ENCODE measurements at regions not wholly inside any gene's neighbourhood (a gene's known extent, or its start where the extent isn't known, plus 50 kb on each side); places are given as distances from the start of the nearest gene placed in this dataset.

- no peak for FAIRE-seq
Measured at GRCh38 chr18:24947521-24948305, 404.3 kb downstream of the ZNF521 start.

GRCh38 chr18:24949908-24950307, 402.1 kb downstream of the ZNF521 start:
- TF ChIP-seq TAF1 (IDR thresholded peaks at IDR 0.05; ENCODE audit: low read depth, low read length) (no peak), POLR2AphosphoS5 (IDR thresholded peaks at IDR 0.05; ENCODE audit: low read depth, low read length) (no peak), POU2F2 (IDR thresholded peaks at IDR 0.05; ENCODE audit: low read depth, low read length) (no peak), PAX5 (IDR thresholded peaks at IDR 0.05; ENCODE audit: insufficient read depth, low read length, severe bottlenecking) (no peak), POLR2A (IDR thresholded peaks at IDR 0.05; ENCODE audit: low read depth, low read length) (no peak)
- DNase-seq (ENCODE audit: insufficient read length, low spot score) (no peak), FAIRE-seq (no peak)

More at GRCh38 chr18:24947521-24948305, 404.3 kb downstream of the ZNF521 start:
- no peak for DNase-seq (ENCODE audit: insufficient read length, low spot score)
- no peak for TF ChIP-seq POLR2A (IDR thresholded peaks at IDR 0.05; ENCODE audit: low read depth, low read length)
- no peak for TF ChIP-seq POLR2AphosphoS5 (IDR thresholded peaks at IDR 0.05; ENCODE audit: low read depth, low read length)
- TF ChIP-seq SPI1 (IDR thresholded peaks at IDR 0.05; ENCODE audit: low read depth, low read length): no peak
- no peak for TF ChIP-seq POU2F2 (IDR thresholded peaks at IDR 0.05; ENCODE audit: low read depth, low read length)
- TF ChIP-seq TAF1 (IDR thresholded peaks at IDR 0.05; ENCODE audit: low read depth, low read length): no peak
- TF ChIP-seq PAX5 (IDR thresholded peaks at IDR 0.05; ENCODE audit: insufficient read depth, low read length, severe bottlenecking): no peak

- no peak for TF ChIP-seq POU2F2 (IDR thresholded peaks at IDR 0.05; ENCODE audit: low read depth, low read length)
- no peak for TF ChIP-seq POLR2AphosphoS5 (IDR thresholded peaks at IDR 0.05; ENCODE audit: low read depth, low read length)
- FAIRE-seq (no peak), DNase-seq (ENCODE audit: insufficient read length, low spot score) (no peak)
Measured at GRCh38 chr18:24954341-24954740, 397.6 kb downstream of the ZNF521 start.

GRCh38 chr18:24958001-24958400, 394.0 kb downstream of the ZNF521 start:
- no peak for DNase-seq (ENCODE audit: insufficient read length, low spot score)
- TF ChIP-seq TAF1 (IDR thresholded peaks at IDR 0.05; ENCODE audit: low read depth, low read length) (no peak), POLR2A (IDR thresholded peaks at IDR 0.05; ENCODE audit: low read depth, low read length) (no peak), POU2F2 (IDR thresholded peaks at IDR 0.05; ENCODE audit: low read depth, low read length) (no peak)
- no peak for FAIRE-seq

- DNase-seq (ENCODE audit: insufficient read length, low spot score) (no peak), FAIRE-seq (no peak)
- TF ChIP-seq POU2F2 (IDR thresholded peaks at IDR 0.05; ENCODE audit: low read depth, low read length) (no peak), TAF1 (IDR thresholded peaks at IDR 0.05; ENCODE audit: low read depth, low read length) (no peak), POLR2A (IDR thresholded peaks at IDR 0.05; ENCODE audit: low read depth, low read length) (no peak), PAX5 (IDR thresholded peaks at IDR 0.05; ENCODE audit: insufficient read depth, low read length, severe bottlenecking) (no peak), POLR2AphosphoS5 (IDR thresholded peaks at IDR 0.05; ENCODE audit: low read depth, low read length) (no peak), SPI1 (IDR thresholded peaks at IDR 0.05; ENCODE audit: low read depth, low read length) (no peak)
Measured at GRCh38 chr18:24959051-24959476, 392.9 kb downstream of the ZNF521 start.

- FAIRE-seq: no peak
- TF ChIP-seq POU2F2 (IDR thresholded peaks at IDR 0.05; ENCODE audit: low read depth, low read length) (no peak), PAX5 (IDR thresholded peaks at IDR 0.05; ENCODE audit: insufficient read depth, low read length, severe bottlenecking) (no peak), SPI1 (IDR thresholded peaks at IDR 0.05; ENCODE audit: low read depth, low read length) (no peak), TAF1 (IDR thresholded peaks at IDR 0.05; ENCODE audit: low read depth, low read length) (no peak), POLR2A (IDR thresholded peaks at IDR 0.05; ENCODE audit: low read depth, low read length) (no peak), POLR2AphosphoS5 (IDR thresholded peaks at IDR 0.05; ENCODE audit: low read depth, low read length) (no peak)
- DNase-seq (ENCODE audit: insufficient read length, low spot score): peak; percentile 7
Measured at GRCh38 chr18:24964216-24964615, 387.8 kb downstream of the ZNF521 start.

- no peak for TF ChIP-seq TAF1 (IDR thresholded peaks at IDR 0.05; ENCODE audit: low read depth, low read length)
- TF ChIP-seq POLR2A (IDR thresholded peaks at IDR 0.05; ENCODE audit: low read depth, low read length): no peak
- no peak for TF ChIP-seq PAX5 (IDR thresholded peaks at IDR 0.05; ENCODE audit: insufficient read depth, low read length, severe bottlenecking)
- TF ChIP-seq POU2F2 (IDR thresholded peaks at IDR 0.05; ENCODE audit: low read depth, low read length): no peak
- TF ChIP-seq SPI1 (IDR thresholded peaks at IDR 0.05; ENCODE audit: low read depth, low read length): no peak
- TF ChIP-seq POLR2AphosphoS5 (IDR thresholded peaks at IDR 0.05; ENCODE audit: low read depth, low read length): no peak
- FAIRE-seq (no peak), DNase-seq (ENCODE audit: insufficient read length, low spot score) (no peak)
Measured at GRCh38 chr18:24968238-24968775, 383.7 kb downstream of the ZNF521 start.

- DNase-seq (ENCODE audit: insufficient read length, low spot score) (no peak), FAIRE-seq (no peak)
- no peak for TF ChIP-seq SPI1 (IDR thresholded peaks at IDR 0.05; ENCODE audit: low read depth, low read length)
- TF ChIP-seq POU2F2 (IDR thresholded peaks at IDR 0.05; ENCODE audit: low read depth, low read length): no peak
- TF ChIP-seq PAX5 (IDR thresholded peaks at IDR 0.05; ENCODE audit: insufficient read depth, low read length, severe bottlenecking): no peak
- TF ChIP-seq TAF1 (IDR thresholded peaks at IDR 0.05; ENCODE audit: low read depth, low read length): no peak
- TF ChIP-seq POLR2AphosphoS5 (IDR thresholded peaks at IDR 0.05; ENCODE audit: low read depth, low read length): no peak
- TF ChIP-seq POLR2A (IDR thresholded peaks at IDR 0.05; ENCODE audit: low read depth, low read length): no peak
Measured at GRCh38 chr18:24972577-24972976, 379.4 kb downstream of the ZNF521 start.

- DNase-seq (ENCODE audit: insufficient read length, low spot score): no peak
- no peak for FAIRE-seq
- TF ChIP-seq TAF1 (IDR thresholded peaks at IDR 0.05; ENCODE audit: low read depth, low read length) (no peak), SPI1 (IDR thresholded peaks at IDR 0.05; ENCODE audit: low read depth, low read length) (no peak), POLR2A (IDR thresholded peaks at IDR 0.05; ENCODE audit: low read depth, low read length) (no peak), POLR2AphosphoS5 (IDR thresholded peaks at IDR 0.05; ENCODE audit: low read depth, low read length) (no peak), POU2F2 (IDR thresholded peaks at IDR 0.05; ENCODE audit: low read depth, low read length) (no peak), PAX5 (IDR thresholded peaks at IDR 0.05; ENCODE audit: insufficient read depth, low read length, severe bottlenecking) (no peak)
Measured at GRCh38 chr18:24974431-24974830, 377.5 kb downstream of the ZNF521 start.
